SJSA1 (cell line): ENCODE measurements at regions not wholly inside any gene's neighbourhood (a gene's known extent, or its start where the extent isn't known, plus 50 kb on each side); places are given as distances from the start of the nearest gene placed in this dataset.
"Not testable (repeated sequence)": the region's sequence is repeated elsewhere in the genome, so short reads cannot be mapped to it uniquely, and the experiment has no call there.

Experiments
- DNase-seq, 2 experiments: peaks; one replicate each; pipeline ENCODE4 v3.0.0-alpha.2; 2015 to 2020; ENCODE audit warnings: low spot score in 2 of 2, low read depth in 1 of 2
- H3K27ac ChIP-seq: fragments of 250-450 bp; sonication (Bioruptor Pico); 2 replicates; pipeline ENCODE4 v1.5.1; 2020; ENCODE audit warnings: mild to moderate bottlenecking, moderate library complexity
- H3K27me3 ChIP-seq: fragments of 250-450 bp; sonication (Bioruptor Pico); replicated peaks from 2 replicates; pipeline ENCODE4 v1.5.1; 2020; ENCODE audit warnings: mild to moderate bottlenecking, moderate library complexity
- H3K36me3 ChIP-seq: fragments of 250-450 bp; sonication (Bioruptor Pico); 2 replicates; pipeline ENCODE4 v1.5.1; 2020; ENCODE audit warnings: mild to moderate bottlenecking
- H3K4me1 ChIP-seq: fragments of 250-450 bp; sonication (Bioruptor Pico); replicated peaks from 2 replicates; pipeline ENCODE4 v1.6.1; 2021; ENCODE audit warnings: mild to moderate bottlenecking
- H3K4me3 ChIP-seq: fragments of 250-450 bp; sonication (Bioruptor Pico); 2 replicates; pipeline ENCODE4 v1.5.1; 2020; ENCODE audit warnings: mild to moderate bottlenecking
- H3K9me3 ChIP-seq: fragments of 250-450 bp; sonication (Bioruptor Pico); replicated peaks from 2 replicates; pipeline ENCODE4 v1.5.1; 2020; ENCODE audit warnings: mild to moderate bottlenecking

DNA sequence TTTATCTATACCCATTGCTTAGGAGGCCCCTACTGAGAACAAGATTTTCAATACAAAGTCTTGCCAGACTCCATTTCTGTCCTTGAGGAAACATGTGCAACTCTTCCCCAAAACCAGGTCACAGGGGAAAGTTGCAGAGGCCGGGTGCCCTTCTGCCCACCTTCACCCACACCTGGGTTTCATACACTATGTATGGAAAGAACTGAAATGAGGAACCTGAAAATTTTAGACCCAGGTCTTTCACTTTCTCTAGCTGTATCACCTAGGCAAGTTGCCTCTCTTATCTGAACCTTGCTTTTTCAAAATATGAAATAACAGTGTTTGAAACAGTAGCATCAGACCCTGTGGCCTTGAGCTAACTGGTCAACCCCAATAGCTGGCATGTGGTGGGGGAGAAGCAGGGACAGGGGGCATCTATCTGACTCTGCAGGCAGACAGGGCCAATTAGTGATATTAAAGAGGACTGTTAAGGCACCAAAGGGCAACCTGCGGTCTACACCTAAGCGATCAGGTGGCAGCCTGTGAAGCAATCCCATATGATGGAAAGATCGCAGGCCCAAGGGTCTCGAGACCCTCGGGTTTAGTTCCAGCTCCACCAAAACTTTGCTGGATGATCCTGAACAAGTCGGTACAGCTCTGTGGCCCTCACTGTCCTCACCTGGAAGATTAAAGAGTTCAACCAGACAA lies 346.5 kb downstream of the BCL11B start:
- Histone ChIP-seq H3K36me3 (no peaks in the 10 kb centered on the region), H3K4me1 (no peaks in the 10 kb centered on the region), H3K27ac (no peak overlapping the region), H3K4me3 (no peak overlapping the region), H3K27me3 (no peaks in the 10 kb centered on the region), H3K9me3 (no peaks in the 10 kb centered on the region)
- no peak for DNase-seq

DNA sequence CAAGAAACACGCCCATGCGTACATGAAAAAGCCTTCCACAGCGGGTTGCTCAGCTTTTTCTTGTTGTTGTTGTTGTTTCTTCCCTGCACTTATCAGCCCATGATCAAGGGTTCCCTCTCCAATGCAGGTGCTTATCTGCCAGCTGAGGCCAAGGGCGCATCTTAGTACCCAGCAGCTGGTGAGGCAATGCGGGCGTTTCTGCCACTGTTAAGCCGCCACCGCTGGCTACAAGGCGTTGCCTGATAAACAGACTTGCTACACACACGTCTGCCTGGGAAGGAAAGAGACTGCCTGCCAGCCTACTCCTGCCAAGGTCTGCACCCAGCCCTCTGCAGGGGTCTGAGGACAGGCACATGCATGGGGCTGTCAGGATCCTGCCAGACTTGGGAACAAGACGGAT lies 345.9 kb downstream of the BCL11B start:
- Histone ChIP-seq H3K27me3 (no peaks in the 10 kb centered on the region), H3K9me3 (no peaks in the 10 kb centered on the region)
- DNase-seq, result no peak

DNA sequence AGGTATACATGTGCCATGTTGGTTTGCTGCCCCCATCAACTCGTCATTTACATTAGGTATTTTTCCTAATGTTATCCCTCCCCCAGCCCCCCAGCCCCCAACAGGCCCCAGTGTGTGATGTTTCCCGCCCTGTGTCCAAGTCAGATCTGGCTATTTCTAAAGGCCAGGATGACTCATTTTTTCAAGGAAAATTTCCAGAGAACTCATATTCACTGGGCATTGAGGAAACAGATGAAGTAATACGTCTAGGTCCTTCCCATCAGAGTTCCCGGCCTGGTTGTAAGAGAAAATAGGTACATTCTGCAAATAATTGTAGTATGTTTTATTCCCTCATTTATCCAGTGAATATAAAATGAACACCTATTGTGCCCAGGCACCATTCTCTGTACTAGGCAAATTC lies 345.2 kb downstream of the BCL11B start:
- H3K9me3 ChIP-seq, result no peaks in the 10 kb centered on the region
- H3K4me3 ChIP-seq, result no peak overlapping the region
- no peaks in the 10 kb centered on the region for H3K4me1 ChIP-seq
- no peak overlapping the region for H3K27ac ChIP-seq
- no peaks in the 10 kb centered on the region for H3K27me3 ChIP-seq
- no peak for DNase-seq
- no peaks in the 10 kb centered on the region for H3K36me3 ChIP-seq

More for the DNA sequence above, 345.9 kb downstream of the BCL11B start:
- H3K36me3 ChIP-seq, result no peaks in the 10 kb centered on the region
- H3K4me1 ChIP-seq, result no peaks in the 10 kb centered on the region
- H3K4me3 ChIP-seq, result no peak overlapping the region
- H3K27ac ChIP-seq, result no peak overlapping the region

DNA sequence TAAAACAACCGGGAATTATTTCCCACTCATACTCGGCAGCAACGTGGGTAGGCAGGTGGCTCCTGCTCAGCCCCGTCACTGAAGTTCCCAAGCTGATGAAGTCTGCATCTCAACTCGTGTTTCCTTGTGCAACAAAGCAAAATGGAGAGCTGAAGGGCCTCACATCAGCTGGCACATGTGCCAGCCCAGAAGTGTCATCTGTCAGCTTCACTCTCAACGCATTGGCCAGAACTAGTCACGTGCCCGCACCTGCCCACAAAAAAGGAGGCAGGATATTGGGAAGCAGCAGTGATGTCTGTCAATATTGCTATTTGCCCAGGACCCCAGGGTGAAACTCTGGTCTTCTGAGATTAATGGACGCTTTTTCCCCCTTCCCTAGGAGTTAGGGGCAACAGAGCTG lies 344.0 kb downstream of the BCL11B start:
- no peaks in the 10 kb centered on the region for H3K4me1 ChIP-seq
- H3K27me3 ChIP-seq, result no peaks in the 10 kb centered on the region
- H3K9me3 ChIP-seq, result no peaks in the 10 kb centered on the region
- no peak overlapping the region for H3K4me3 ChIP-seq
- H3K36me3 ChIP-seq, result no peaks in the 10 kb centered on the region
- DNase-seq, result no peak
- H3K27ac ChIP-seq, result no peak overlapping the region

DNA sequence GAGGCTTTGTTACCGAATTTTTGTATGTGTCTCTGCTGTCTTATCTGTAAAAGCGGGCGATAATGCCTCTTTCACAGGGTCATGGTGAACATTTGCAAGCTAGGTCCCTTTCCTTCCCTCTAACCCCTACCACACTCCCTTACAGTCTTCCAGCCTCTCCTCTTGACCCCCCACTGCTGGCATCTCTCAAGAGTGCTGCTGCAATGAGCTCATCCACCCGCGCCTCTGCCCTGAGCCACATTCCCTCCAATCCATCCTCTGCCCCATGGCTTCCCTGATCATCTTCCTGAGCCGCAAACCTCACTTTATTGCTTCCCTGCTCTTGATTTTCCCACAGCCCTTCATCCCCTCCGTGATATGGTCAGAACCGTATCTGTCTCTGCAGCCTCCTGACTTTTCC lies 343.6 kb downstream of the BCL11B start:
- Histone ChIP-seq H3K36me3 (no peaks in the 10 kb centered on the region), H3K9me3 (no peaks in the 10 kb centered on the region), H3K27me3 (no peaks in the 10 kb centered on the region), H3K27ac (no peak overlapping the region), H3K4me3 (no peak overlapping the region), H3K4me1 (no peaks in the 10 kb centered on the region)
- no peak for DNase-seq

DNA sequence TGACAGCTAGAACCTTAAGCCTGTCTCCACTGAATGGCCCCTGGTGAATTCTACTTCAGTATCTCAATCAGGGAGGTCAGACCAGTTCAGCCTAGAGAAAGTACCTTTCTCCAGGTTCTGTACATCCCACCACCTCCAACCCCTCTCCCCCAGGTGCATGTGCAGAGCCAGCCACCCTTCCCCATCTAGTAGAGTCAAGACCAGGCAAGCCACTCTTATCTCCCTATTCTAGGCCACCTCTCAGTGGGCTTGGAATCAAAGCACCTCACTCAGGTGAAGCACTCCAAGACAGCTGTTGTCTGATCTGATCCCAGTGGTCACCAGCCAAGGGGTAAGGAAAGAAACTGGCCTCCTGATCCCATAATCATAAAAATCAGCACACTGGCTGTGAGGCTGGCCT lies 340.9 kb downstream of the BCL11B start:
- no peaks in the 10 kb centered on the region for H3K9me3 ChIP-seq

DNA sequence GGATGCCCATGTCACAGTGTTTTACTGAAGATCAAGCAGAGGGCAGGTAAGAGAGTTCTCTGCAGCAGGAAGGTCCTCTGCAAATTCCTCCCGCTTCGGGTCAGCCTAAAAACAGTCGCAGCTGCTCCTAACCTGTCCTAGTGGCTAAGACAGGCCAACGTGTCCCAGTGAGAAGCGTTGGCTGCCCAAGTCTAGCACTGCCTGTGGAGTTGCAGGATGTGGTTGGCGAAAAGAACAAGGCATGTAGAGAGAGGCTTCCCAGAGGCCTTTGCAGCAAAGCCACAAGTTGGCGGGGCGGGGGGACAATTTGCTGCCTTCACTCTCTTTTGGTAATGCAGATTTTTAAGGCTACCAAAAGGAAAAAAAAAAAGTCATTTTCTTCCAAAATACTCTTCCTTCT lies 340.1 kb downstream of the BCL11B start:
- no peaks in the 10 kb centered on the region for H3K36me3 ChIP-seq
- no peak overlapping the region for H3K4me3 ChIP-seq
- no peaks in the 10 kb centered on the region for H3K27me3 ChIP-seq
- no peaks in the 10 kb centered on the region for H3K4me1 ChIP-seq
- H3K27ac ChIP-seq, result no peak overlapping the region
- no peaks in the 10 kb centered on the region for H3K9me3 ChIP-seq
- DNase-seq, result no peak

More for the DNA sequence above, 340.9 kb downstream of the BCL11B start:
- no peak overlapping the region for H3K4me3 ChIP-seq
- no peaks in the 10 kb centered on the region for H3K27me3 ChIP-seq
- H3K36me3 ChIP-seq, result no peaks in the 10 kb centered on the region
- H3K27ac ChIP-seq, result no peak overlapping the region
- no peaks in the 10 kb centered on the region for H3K4me1 ChIP-seq
- no peak for DNase-seq

DNA sequence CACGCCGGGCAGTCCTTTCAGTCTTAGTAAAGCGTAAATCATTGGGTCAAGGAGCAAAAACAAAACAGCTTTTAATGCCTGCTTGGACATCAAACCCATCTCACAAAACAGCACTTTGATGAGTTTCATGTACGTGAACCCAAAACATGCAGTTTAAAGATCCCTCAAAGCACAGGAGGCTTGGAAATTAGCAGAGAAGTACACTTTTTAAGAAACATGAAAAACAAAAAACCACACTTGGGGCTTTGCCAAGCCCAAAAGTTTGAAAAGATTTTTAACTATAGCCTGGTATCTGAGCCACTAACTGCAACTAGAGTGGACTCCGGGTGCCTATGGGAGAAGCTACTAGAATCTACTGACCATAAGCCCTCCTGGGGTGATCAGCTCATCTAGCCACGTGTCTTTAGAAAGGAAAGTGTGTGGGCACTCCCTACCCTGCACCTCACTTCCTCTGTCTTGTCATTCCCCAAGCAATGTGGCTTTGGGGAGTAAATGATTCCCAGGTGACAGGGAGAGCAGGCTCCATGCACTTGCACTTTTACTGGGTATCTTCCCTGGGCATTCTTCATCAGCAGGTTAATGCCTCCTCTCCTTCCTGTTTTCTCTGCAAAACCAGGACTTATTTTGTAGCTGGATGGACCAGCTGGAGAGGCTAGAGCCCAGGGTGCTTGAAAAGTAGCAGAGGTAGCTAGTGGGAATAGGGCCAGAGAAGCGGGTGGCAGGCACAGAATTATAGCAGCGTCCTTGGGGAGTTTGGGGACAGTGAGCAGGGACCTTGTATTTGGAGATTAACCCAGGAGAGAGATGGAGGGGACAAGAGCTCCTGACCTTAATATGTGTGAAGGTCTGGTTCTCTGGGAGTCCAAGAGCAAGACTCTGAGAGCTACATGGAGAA lies 339.3 kb downstream of the BCL11B start:
- no peaks in the 10 kb centered on the region for H3K27me3 ChIP-seq
- no peak overlapping the region for H3K4me3 ChIP-seq
- no peak for DNase-seq
- H3K27ac ChIP-seq, result no peak overlapping the region
- H3K9me3 ChIP-seq, result no peaks in the 10 kb centered on the region
- H3K4me1 ChIP-seq, result no peaks in the 10 kb centered on the region
- H3K36me3 ChIP-seq, result no peaks in the 10 kb centered on the region

DNA sequence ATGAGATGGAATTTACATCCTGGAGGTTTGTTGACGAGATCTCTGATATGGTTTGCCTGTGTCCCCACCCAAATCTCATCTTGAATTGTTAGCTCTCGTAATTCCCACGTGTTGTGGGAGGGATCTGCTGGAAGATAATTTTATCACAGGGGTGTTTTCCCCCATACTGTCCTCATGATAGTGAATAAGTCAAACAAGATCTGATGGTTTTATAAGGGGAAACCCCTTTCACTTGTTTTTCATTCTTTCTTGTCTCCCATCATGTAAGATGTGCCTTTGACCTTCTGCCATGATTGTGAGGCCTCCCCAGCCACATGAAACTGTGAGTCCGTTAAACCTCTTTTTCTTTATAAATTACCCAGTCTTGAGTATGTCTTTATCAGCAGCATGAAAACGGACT lies 337.4 kb downstream of the BCL11B start:
- not testable (repeated sequence) for H3K9me3 ChIP-seq

DNA sequence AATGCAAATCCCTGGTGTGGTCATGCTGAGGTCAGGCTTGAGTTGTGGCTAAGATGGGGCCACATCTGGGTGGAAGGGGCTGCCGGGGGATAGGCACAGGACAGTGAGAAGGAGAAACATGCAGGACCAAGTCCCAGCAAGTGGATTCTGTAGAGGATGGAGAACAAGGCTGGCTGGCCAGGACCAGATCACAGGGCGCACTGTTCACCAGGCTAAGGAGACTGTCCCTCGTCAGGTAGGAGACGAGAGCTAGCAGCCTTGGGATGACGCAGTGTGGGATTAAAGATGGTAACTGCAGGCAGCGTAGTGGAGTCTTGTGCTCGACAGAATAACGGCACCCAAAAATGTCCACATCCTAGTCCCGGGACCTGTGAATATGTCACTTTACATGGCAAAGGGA lies 336.1 kb downstream of the BCL11B start:
- no peaks in the 10 kb centered on the region for H3K4me1 ChIP-seq
- no peak overlapping the region for H3K4me3 ChIP-seq
- H3K36me3 ChIP-seq, result no peaks in the 10 kb centered on the region
- no peaks in the 10 kb centered on the region for H3K27me3 ChIP-seq
- no peaks in the 10 kb centered on the region for H3K9me3 ChIP-seq
- DNase-seq, result no peak
- H3K27ac ChIP-seq, result no peak overlapping the region

More for the DNA sequence above, 337.4 kb downstream of the BCL11B start:
- H3K36me3 ChIP-seq, H3K27me3 ChIP-seq, H3K4me3 ChIP-seq, DNase-seq, H3K27ac ChIP-seq, H3K4me1 ChIP-seq: not testable (repeated sequence)

DNA sequence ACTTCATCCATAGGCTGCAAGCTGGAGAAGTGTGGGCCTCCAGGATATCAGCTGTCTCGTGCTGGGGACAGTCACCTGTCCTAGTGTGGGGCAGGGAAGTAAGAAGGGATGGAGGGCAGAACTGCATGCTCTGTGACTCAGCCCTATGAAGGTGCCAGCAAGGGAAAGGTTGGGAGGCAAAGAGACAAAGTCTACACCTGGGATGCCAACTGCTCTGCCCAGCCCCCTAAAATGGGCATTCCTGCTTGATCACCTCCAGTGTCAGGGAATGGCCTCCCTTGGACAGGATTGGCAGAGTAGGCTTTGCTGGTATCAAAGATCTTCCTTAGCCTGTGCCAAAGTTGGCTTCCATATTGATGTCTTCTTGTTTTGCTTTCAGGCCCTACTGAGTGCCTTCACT lies 335.0 kb downstream of the BCL11B start:
- no peaks in the 10 kb centered on the region for H3K4me1 ChIP-seq
- no peak for DNase-seq
- H3K4me3 ChIP-seq, result no peak overlapping the region
- H3K27me3 ChIP-seq, result no peaks in the 10 kb centered on the region
- no peak overlapping the region for H3K27ac ChIP-seq
- H3K36me3 ChIP-seq, result no peaks in the 10 kb centered on the region
- H3K9me3 ChIP-seq, result no peaks in the 10 kb centered on the region

DNA sequence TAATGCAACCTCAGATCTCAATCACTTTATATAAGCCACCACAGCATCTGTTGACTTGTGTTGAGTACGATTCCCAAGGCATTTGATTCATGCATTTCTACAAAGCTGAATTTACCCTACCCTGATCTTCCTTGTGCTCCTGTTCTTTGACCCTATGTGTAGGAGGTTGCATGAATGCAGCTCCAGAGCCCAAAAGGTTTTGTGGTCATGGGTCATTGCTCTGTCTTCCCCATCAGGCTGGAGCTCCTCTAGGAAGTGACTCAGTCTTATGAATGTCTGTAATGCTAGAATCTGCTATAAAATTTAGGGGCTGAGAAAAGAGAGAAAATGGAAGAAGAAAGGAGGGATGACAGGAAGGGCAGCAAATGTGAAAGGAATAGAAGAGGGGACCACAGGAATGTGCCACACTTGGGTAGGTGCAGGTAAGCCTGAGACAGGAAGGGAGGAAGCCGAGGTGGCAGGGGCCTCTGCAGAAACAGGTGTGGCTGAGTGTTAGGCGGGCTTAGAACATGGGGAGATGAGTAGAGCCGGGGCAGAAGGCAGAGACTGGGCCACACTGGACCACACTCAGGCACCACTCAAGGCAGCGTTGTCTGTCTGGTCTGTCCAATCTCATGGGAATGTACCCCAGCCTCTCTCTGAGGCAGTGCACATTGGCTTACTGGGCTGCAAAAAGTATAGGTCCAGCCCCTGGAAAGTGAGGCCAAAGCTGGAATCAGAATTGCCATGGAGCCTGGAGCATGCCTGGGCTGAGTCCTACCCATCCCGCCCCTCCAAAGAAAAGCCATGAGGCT lies 334.1 kb downstream of the BCL11B start:
- H3K27ac ChIP-seq, result no peak overlapping the region
- no peak for DNase-seq
- H3K4me3 ChIP-seq, result no peak overlapping the region
- H3K36me3 ChIP-seq, result no peaks in the 10 kb centered on the region
- no peaks in the 10 kb centered on the region for H3K9me3 ChIP-seq
- no peaks in the 10 kb centered on the region for H3K27me3 ChIP-seq
- H3K4me1 ChIP-seq, result 0 out of 2 replicates have a peak, but pooled peaks cover 4% of the 10 kb centered on the region

DNA sequence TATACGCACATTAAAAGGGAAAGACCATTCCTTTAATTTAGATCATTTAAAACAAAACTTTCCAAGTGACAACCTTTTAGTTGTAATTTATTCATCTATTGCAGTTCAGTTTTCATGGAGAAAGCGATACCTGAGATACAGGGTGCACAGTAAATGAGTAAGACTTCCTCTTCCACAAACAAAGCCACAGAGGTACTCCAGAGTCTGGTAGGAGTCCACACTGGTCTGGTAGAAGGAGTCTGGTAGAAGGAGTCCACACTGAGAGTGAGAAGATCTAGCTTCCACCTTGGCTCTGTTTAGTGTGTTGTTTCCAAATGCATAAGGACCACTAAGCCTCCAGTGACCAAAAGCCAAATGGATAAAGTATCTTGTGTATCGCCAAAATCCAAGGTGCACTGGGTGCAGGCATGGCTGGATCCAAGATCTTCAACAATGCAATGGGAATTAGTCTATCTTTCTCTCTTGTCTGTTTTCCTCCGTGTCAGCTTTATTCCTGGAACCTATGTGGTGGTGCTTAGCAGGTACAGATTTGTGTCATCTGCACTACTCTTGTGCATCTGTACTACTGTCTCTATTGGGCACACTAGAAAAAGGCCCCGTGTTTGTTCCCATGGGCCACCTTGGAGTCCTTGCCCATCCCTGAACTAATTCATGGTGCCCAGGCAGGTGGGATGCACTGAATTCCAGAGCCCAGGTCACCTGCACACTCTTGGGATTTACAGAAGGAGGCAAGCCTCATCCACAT lies 331.1 kb downstream of the BCL11B start:
- Histone ChIP-seq H3K27ac (no peak overlapping the region), H3K36me3 (no peaks in the 10 kb centered on the region), H3K4me3 (no peak overlapping the region), H3K4me1 (peaks cover 16% of the 10 kb centered on the region), H3K9me3 (no peaks in the 10 kb centered on the region), H3K27me3 (no peaks in the 10 kb centered on the region)
- no peak for DNase-seq
